ENCODE measurements at regions not wholly inside any gene's neighbourhood (a gene's known extent, or its start where the extent isn't known, plus 50 kb on each side); places are given as distances from the start of the nearest gene placed in this dataset.

- no peak for TF ChIP-seq CTCF (IDR thresholded peaks at IDR 0.05)
- TF ChIP-seq POLR2A (IDR thresholded peaks at IDR 0.05), result no peak
- no peak for TF ChIP-seq POLR2AphosphoS5 (IDR thresholded peaks at IDR 0.05; ENCODE audit: insufficient read depth in 1 of 2, low read depth in 1 of 2)
Measured at GRCh38 chr16:8469102-8469778, 121.1 kb downstream of the TMEM114 start.

Data from vagina (tissue), 2 donors.